Ascending aorta (tissue), 2 donors: ENCODE measurements at regions not wholly inside any gene's neighbourhood (a gene's known extent, or its start where the extent isn't known, plus 50 kb on each side); places are given as distances from the start of the nearest gene placed in this dataset.

Source experiments
- DNase-seq, 2 donors: peaks; one replicate each; pipeline ENCODE4 v3.0.0-alpha.2; 2019; ENCODE audit warnings: low spot score in 2 of 2
- H3K27ac ChIP-seq, 2 donors: fragments of 200-600 bp; sonication (generic); one replicate each; pipeline ENCODE4 v1.5.1; 2016 to 2017; ENCODE audit warnings: mild to moderate bottlenecking in 1 of 2
- H3K27me3 ChIP-seq: fragments of 200-600 bp; sonication (generic); one replicate; pipeline ENCODE4 v1.5.1; 2017
- H3K36me3 ChIP-seq, 2 donors: fragments of 200-600 bp; sonication (generic); one replicate each; pipeline ENCODE4 v1.5.1; 2016
- H3K4me1 ChIP-seq, 2 donors: fragments of 200-600 bp; sonication (generic); one replicate each; pipeline ENCODE4 v1.5.1; 2016 to 2017; ENCODE audit warnings: mild to moderate bottlenecking in 1 of 2
- H3K4me3 ChIP-seq, 2 donors: fragments of 200-600 bp; sonication (generic); one replicate each; pipeline ENCODE4 v1.5.1; 2016 to 2017; ENCODE audit warnings: mild to moderate bottlenecking in 1 of 2
- H3K9me3 ChIP-seq, 2 donors: fragments of 200-600 bp; sonication (generic); one replicate each; pipeline ENCODE4 v1.5.1; 2016
- CTCF ChIP-seq, 3 experiments: fragments of 200-600 bp in 2 of 3; fragments of 450-650 bp in 1 of 3; sonication (generic) in 2 of 3; IDR thresholded peaks; one replicate each; pipeline ENCODE4 v1.5.1; 2016 to 2019; ENCODE audit warnings: antibody characterized with exemption in 3 of 3, mild to moderate bottlenecking in 1 of 3, moderate library complexity in 1 of 3
- intact Hi-C: fragments of 100-400 bp; cut with DNase I; formaldehyde crosslinking; loops from one replicate; pipeline ENCODE4 v1.15.1; 2023

- Histone ChIP-seq H3K4me1 (no peaks in the 10 kb centered on the region), H3K27ac (no peak overlapping the region), H3K36me3 (no peaks in the 10 kb centered on the region), H3K27me3 (no peaks in the 10 kb centered on the region), H3K9me3 (peaks cover 0 to 17% of the 10 kb centered on the region in 2 donors), H3K4me3 (no peak overlapping the region)
- intact Hi-C loops = no loop called here
- no peak for DNase-seq
- no peak for TF ChIP-seq CTCF (IDR thresholded peaks at IDR 0.05)
Measured at GRCh38 chr15:61621146-61621545, 392.0 kb upstream of the RORA start.

- H3K27ac ChIP-seq = no peak overlapping the region
- no peak for TF ChIP-seq CTCF (IDR thresholded peaks at IDR 0.05)
- intact Hi-C loops = no loop called here
- no peak overlapping the region for H3K4me3 ChIP-seq
- DNase-seq = no peak
- H3K27me3 ChIP-seq = no peaks in the 10 kb centered on the region
- peaks cover 0 to 17% of the 10 kb centered on the region in 2 donors for H3K9me3 ChIP-seq
- H3K36me3 ChIP-seq = no peaks in the 10 kb centered on the region
- no peaks in the 10 kb centered on the region for H3K4me1 ChIP-seq
Measured at GRCh38 chr15:61620151-61620550, 391.0 kb upstream of the RORA start.

- Histone ChIP-seq H3K36me3 (no peaks in the 10 kb centered on the region), H3K4me1 (no peaks in the 10 kb centered on the region), H3K27me3 (no peaks in the 10 kb centered on the region), H3K4me3 (no peak overlapping the region), H3K27ac (no peak overlapping the region), H3K9me3 (peaks cover 0 to 22% of the 10 kb centered on the region in 2 donors)
- DNase-seq = no peak
- intact Hi-C loops = no loop called here
- TF ChIP-seq CTCF (IDR thresholded peaks at IDR 0.05) = no peak
Measured at GRCh38 chr15:61613729-61614128, 384.6 kb upstream of the RORA start.

- Histone ChIP-seq H3K36me3 (no peaks in the 10 kb centered on the region), H3K9me3 (peaks cover 0 to 21% of the 10 kb centered on the region in 2 donors), H3K4me1 (no peaks in the 10 kb centered on the region), H3K4me3 (no peak overlapping the region), H3K27ac (no peak overlapping the region), H3K27me3 (no peaks in the 10 kb centered on the region)
- intact Hi-C loops = no loop called here
- DNase-seq = no peak
- no peak for TF ChIP-seq CTCF (IDR thresholded peaks at IDR 0.05)
Measured at GRCh38 chr15:61613138-61613537, 384.0 kb upstream of the RORA start.

- Histone ChIP-seq H3K27ac (no peak overlapping the region), H3K36me3 (no peaks in the 10 kb centered on the region), H3K27me3 (no peaks in the 10 kb centered on the region), H3K4me3 (no peak overlapping the region), H3K9me3 (peaks cover 0 to 11% of the 10 kb centered on the region in 2 donors), H3K4me1 (no peaks in the 10 kb centered on the region)
- intact Hi-C loops = no loop called here
- DNase-seq = no peak
- no peak for TF ChIP-seq CTCF (IDR thresholded peaks at IDR 0.05)
Measured at GRCh38 chr15:61612111-61612510, 383.0 kb upstream of the RORA start.

GRCh38 chr15:61605343-61605742 lies 376.2 kb upstream of the RORA start:
- H3K4me1 ChIP-seq = no peaks in the 10 kb centered on the region
- no peak for DNase-seq
- H3K9me3 ChIP-seq = no peaks in the 10 kb centered on the region
- TF ChIP-seq CTCF (IDR thresholded peaks at IDR 0.05) = no peak
- intact Hi-C loops = no loop called here
- no peaks in the 10 kb centered on the region for H3K27me3 ChIP-seq
- no peaks in the 10 kb centered on the region for H3K36me3 ChIP-seq
- H3K4me3 ChIP-seq = no peak overlapping the region
- no peak overlapping the region for H3K27ac ChIP-seq
